SK-N-DZ (cell line): ENCODE measurements at regions not wholly inside any gene's neighbourhood (a gene's known extent, or its start where the extent isn't known, plus 50 kb on each side); places are given as distances from the start of the nearest gene placed in this dataset.

Experiments used
- DNase-seq: peaks from one replicate; pipeline ENCODE4 v3.0.0-alpha.2; 2015; ENCODE audit warnings: low spot score
- small RNA-seq, 2 experiments: library from RNA; depleted of rRNA; stranded (forward); fragments of <200 nt; gene quantifications; one replicate each; pipeline ENCODE3, GENCODE V24; 2014

GRCh38 chr2:14563324-14563723, 69.2 kb upstream of the LRATD1 start:
- DNase-seq, result no peak

- DNase-seq, result no peak
These were observed 66.9 kb upstream of the LRATD1 start for GRCh38 chr2:14565666-14566065.

- DNase-seq, result no peak
These were observed 65.0 kb upstream of the LRATD1 start for GRCh38 chr2:14567561-14567960.

GRCh38 chr2:14569294-14569693, 63.2 kb upstream of the LRATD1 start:
- no peak for DNase-seq

GRCh38 chr2:14572633-14573032, 59.9 kb upstream of the LRATD1 start:
- DNase-seq, result no peak

GRCh38 chr2:14577843-14578242, 54.7 kb upstream of the LRATD1 start:
- DNase-seq, result no peak

Small RNA genes in the stretch of these regions (small RNA-seq; reads per million reads assigned to genes)
- 0 reads per million in 2 experiments for gene RF00017
- gene RNU6-1288P, result 0 reads per million in 2 experiments
